ENCODE measurements at regions not wholly inside any gene's neighbourhood (a gene's known extent, or its start where the extent isn't known, plus 50 kb on each side); places are given as distances from the start of the nearest gene placed in this dataset.

- TF ChIP-seq ZNF699 (CRISPR knock-in tag; IDR thresholded peaks at IDR 0.05; ENCODE audit: insufficient replicate concordance), result no peak
Measured at GRCh38 chr4:11698846-11699590, 270.3 kb upstream of the HS3ST1 start (continued).

DNA sequence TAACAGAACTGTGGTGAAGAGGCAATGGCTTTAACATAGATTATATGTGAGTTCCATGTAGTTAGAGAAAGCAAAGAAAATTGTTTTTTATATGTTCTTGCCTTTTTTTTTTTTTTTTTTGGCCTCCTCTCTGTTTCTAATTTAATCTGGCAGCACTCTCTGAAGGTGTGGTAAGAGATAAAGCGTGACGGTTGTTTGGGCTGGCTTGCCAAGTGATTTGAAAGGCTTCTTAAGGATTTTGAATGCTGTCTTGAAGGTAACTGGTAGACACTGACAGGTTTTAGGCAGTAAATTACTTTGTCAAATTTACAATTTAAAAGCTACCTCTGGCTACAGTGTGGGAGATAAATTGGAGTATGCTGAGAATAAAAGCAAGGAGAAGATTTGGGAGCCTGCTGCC lies 269.3 kb upstream of the HS3ST1 start:
- Histone ChIP-seq H2AFZ (ENCODE audit: low read depth, low read length) (no peak overlapping the region), H3K27me3 (ENCODE audit: control insufficient read depth in 2 of 2, insufficient read depth in 2 of 2, low read length in 2 of 2) (no peaks in the 10 kb centered on the region), H4K20me1 (replicated peaks; ENCODE audit: control insufficient read depth, insufficient read depth, low read length) (no peaks in the 10 kb centered on the region), H3K79me2 (ENCODE audit: control insufficient read depth, insufficient read depth, low read length) (no peaks in the 10 kb centered on the region), H3K36me3 (ENCODE audit: control insufficient read depth, insufficient read depth, low read length) (no peaks in the 10 kb centered on the region), H3K4me3 (no peak overlapping the region), H3K4me1 (replicated peaks in 1 of 2; ENCODE audit: control insufficient read depth in 2 of 2, insufficient read depth in 2 of 2, low read length in 2 of 2) (no peaks in the 10 kb centered on the region), H3K9ac (ENCODE audit: insufficient read depth in 1 of 2, low read depth in 2 of 2, low read length in 2 of 2) (no peak overlapping the region), H3K9me3 (replicated peaks; ENCODE audit: control insufficient read depth, insufficient read depth, low read depth, low read length) (no peaks in the 10 kb centered on the region), H3K4me2 (ENCODE audit: insufficient read depth, low read length) (no peak overlapping the region), H3K27ac (ENCODE audit: extremely low read depth, low read depth, low read length) (no peak overlapping the region), H3K9me1 (ENCODE audit: control insufficient read depth, insufficient read depth, low read length) (no peaks in the 10 kb centered on the region)
- ChIA-PET POLR2A (no interaction called here), CTCF (ENCODE audit: low intra/inter-chr PET ratio) (no interaction called here)
- ATAC-seq (no peak), DNase-seq (ENCODE audit: extremely low read depth in 1 of 4, low spot score in 3 of 4) (no peak), FAIRE-seq (no peak)
- in situ Hi-C loops (cut with MboI), result no loop called here
- BruUV-seq (replicated peaks), result no TSS peak
- WGBS (ENCODE audit: insufficient coverage, low coverage, missing lambda C conversion rate), result 0% methylated on average over 2 of the region's 2 CpGs
- TF ChIP-seq PTBP1 (IDR thresholded peaks at IDR 0.05; ENCODE audit: low read depth, low read length), result no peak
- no peak for TF ChIP-seq SRSF3 (IDR thresholded peaks at IDR 0.05; ENCODE audit: insufficient read depth, low read length)
- TF ChIP-seq ZZZ3 (IDR thresholded peaks at IDR 0.05), result no peak
- no peak for TF ChIP-seq SMARCB1 (IDR thresholded peaks at IDR 0.05; ENCODE audit: insufficient read length, low read depth)
- TF ChIP-seq, protein P1, sequence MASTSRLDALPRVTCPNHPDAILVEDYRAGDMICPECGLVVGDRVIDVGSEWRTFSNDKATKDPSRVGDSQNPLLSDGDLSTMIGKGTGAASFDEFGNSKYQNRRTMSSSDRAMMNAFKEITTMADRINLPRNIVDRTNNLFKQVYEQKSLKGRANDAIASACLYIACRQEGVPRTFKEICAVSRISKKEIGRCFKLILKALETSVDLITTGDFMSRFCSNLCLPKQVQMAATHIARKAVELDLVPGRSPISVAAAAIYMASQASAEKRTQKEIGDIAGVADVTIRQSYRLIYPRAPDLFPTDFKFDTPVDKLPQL (IDR thresholded peaks at IDR 0.05; ENCODE audit: extremely low read depth, insufficient read length), result no peak
- no peak for TF ChIP-seq TBP (optimal IDR thresholded peaks at IDR 0.05; ENCODE audit: low read depth, low read length)
- TF ChIP-seq ZNF217 (CRISPR knock-in tag; IDR thresholded peaks at IDR 0.05), result no peak
- no peak for TF ChIP-seq ZBTB49 (CRISPR knock-in tag; IDR thresholded peaks at IDR 0.05; ENCODE audit: borderline replicate concordance)
- TF ChIP-seq, protein P2, sequence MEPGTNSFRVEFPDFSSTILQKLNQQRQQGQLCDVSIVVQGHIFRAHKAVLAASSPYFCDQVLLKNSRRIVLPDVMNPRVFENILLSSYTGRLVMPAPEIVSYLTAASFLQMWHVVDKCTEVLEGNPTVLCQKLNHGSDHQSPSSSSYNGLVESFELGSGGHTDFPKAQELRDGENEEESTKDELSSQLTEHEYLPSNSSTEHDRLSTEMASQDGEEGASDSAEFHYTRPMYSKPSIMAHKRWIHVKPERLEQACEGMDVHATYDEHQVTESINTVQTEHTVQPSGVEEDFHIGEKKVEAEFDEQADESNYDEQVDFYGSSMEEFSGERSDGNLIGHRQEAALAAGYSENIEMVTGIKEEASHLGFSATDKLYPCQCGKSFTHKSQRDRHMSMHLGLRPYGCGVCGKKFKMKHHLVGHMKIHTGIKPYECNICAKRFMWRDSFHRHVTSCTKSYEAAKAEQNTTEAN (CRISPR knock-in tag; IDR thresholded peaks at IDR 0.05), result no peak
- TF ChIP-seq VEZF1 (CRISPR knock-in tag; IDR thresholded peaks at IDR 0.05), result no peak
- no peak for TF ChIP-seq NUFIP1 (IDR thresholded peaks at IDR 0.05; ENCODE audit: partially characterized antibody)
- intact Hi-C loops (cut with micrococcal nuclease), result no loop called here

All from K562 (cell line).